HG02759 (cell line): ENCODE measurements at regions not wholly inside any gene's neighbourhood (a gene's known extent, or its start where the extent isn't known, plus 50 kb on each side); places are given as distances from the start of the nearest gene placed in this dataset.

Experiments
- ATAC-seq: cut with Tn5 transposase; IDR thresholded peaks from one replicate; pipeline ENCODE4 v1.9.1; 2021; ENCODE audit warnings: mild to moderate bottlenecking, moderate library complexity; ENCODE audit not compliant: unreplicated experiment

DNA sequence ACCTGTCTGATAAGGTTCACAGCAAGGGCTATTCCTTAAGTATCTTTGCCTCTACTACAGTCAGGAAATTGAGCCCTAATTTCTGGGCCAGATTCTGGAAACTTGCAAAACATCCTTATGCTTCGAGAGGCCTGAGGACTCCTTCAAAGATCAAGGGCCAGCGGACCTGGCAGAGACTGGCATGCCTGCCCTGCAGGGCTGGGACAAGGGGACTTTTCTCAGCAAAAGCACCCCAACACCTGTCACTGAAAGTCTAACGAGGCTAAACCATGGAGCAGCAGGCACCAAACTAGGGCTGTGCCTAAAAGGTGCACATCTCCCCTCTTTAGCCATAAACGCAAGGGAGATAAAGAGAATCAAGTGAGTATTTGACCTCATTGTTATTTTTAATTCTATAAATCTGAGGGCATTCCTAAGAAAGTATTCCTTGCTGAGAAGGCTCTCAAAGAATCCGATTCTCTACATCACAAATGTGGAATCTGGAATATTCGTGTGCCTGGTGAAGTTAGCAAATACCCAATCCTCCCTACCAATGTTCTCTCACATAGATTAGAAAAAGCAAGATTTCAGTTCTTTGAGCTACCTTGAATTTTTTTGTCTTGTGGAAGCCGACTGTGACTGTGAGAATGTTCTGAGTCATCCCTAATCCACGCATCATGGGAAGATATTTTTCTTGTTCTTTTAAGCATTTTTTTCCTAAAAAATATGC lies 328.2 kb upstream of the NOVA1 start:
- ATAC-seq = no peak

- no peak for ATAC-seq
Observed at GRCh38 chr14:26926585-26926984, 328.8 kb upstream of the NOVA1 start.

- ATAC-seq = no peak
Observed at GRCh38 chr14:26928019-26928418, 330.2 kb upstream of the NOVA1 start.

DNA sequence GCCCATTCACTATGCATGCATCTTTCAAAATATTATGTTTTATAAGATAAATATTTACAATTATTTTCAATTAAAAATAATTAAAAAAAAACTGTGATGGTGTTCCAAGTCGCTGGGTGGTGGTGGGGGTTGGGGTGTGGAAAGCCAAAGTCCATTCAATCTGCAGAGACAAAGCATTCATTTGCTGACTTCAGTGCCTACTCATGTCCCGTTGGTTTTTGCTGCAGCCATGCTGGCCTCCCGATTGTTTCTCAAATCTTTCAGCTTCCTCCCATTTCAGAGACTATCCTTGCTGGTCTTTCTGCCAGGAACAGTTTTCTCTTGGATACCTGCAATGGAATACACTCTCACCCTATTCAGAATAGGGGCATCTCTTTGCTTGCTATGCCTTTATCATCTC lies 331.5 kb upstream of the NOVA1 start:
- no peak for ATAC-seq

DNA sequence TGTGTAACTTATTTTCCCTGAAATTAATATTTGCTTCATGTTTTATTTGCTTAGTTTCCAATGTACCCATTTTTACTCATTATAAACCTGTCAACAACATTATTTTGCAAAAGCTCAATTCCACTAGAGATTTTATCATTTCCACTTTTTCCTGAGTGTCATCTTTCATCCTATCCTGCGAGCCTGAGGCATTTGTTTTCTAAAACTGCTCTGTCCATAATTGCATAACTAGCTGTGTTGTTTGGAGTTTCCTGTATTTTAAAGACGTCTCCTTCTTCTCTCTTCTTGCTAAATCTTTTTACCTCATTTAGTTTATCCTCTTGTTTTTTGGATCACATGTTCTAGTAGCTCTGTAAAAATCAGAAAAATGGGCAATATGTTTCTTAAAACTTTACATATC lies 332.7 kb upstream of the NOVA1 start:
- no peak for ATAC-seq

DNA sequence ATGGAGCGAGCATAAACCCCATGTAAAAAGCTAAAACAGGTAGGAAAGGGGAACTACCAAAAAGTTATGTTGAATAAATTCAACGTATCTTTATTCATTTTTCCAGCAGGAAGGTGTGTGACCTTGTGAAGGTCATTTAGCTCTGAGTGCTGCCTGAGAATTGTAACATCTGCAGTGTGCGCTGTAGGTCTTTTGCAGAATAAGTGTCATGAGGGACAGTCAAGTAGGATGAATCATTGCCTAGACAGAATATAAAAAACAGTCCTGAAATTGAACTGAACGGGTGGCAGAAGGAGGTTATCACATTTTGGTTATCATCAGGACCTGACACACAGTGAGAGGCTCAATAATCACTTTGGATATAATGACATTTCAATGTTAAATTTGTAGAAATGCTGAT lies 334.8 kb upstream of the NOVA1 start:
- no peak for ATAC-seq

DNA sequence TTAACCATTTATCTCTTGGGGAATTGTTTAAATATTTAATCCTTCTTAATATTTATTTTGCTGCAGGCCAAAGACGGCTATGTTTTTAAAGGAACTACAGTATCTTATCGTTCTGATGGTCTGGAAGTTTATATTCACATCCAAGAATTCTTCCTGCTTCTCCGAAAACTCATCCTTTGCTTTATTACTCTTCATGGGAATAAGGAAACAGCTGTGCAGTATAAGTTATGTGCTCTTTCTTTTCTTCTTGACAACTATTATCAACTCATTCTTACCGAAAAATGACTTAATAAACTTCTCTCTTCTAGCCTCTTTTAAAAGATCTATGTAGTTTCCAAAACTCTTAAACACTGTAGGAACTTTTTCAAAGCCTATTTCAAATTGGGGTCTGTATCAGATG lies 335.6 kb upstream of the NOVA1 start:
- no peak for ATAC-seq

DNA sequence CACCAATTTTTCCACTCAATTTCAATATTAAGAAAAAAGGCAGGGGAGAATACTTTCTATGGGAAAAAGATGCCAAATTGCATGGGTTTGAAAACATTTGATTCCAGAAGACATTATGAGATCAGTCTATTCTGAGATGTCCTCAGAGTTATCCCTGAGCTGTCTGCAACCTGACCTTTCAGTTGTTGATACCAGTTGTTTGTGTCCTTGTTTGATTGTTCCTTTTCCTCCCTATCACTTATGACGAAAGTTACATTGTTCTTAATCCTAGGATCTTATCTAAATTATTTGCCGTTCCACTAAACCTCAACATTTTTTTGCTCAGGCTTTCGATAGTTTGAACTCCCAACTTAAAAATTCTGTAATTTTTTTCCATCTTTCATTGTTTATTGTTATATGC lies 336.3 kb upstream of the NOVA1 start:
- no peak for ATAC-seq

GRCh38 chr14:26935733-26936132 lies 337.9 kb upstream of the NOVA1 start:
- ATAC-seq = no peak

DNA sequence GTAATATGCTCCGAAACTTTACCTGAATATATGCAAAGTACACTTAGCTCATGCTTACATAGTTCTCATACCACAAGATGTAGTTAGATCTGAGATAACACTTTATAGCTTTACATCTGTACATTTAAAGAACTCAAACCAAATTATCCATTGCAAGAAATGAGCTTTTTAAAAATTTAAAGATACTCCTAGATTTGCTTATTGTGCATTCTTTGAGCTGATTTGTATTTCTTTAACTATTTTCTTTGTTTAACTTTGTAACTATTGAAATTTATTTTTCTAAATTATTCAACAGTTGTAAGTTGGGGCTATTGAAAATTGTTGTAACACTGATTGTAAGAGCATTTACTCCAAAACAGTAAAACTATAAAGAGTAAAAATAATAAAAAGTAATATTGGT lies 340.2 kb upstream of the NOVA1 start:
- ATAC-seq = no peak

GRCh38 chr14:26939755-26940154 lies 341.9 kb upstream of the NOVA1 start:
- no peak for ATAC-seq

GRCh38 chr14:26941521-26941920 lies 343.7 kb upstream of the NOVA1 start:
- no peak for ATAC-seq

- no peak for ATAC-seq
Observed at GRCh38 chr14:26947265-26947664, 349.4 kb upstream of the NOVA1 start.

DNA sequence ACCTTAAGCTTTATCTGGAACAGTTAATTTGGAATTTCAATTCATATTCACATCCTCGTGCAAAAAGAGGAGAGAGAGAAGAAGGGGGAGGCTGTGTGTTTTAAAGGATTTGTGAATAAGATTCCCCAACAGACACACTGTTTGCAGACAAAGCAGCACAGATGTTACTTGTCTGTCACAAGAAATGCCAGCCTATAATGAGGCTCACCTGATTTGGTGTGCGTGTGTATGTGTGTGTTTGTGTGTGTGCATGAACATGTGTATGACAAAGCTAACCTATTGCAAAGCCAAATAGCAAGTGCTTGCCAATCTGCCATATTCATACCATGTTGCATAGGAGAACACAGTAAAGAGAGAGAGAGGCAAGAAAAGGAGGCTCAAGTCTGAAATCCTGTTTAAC lies 361.6 kb upstream of the NOVA1 start:
- ATAC-seq = no peak

- no peak for ATAC-seq
Observed at GRCh38 chr14:26959972-26960660, 362.3 kb upstream of the NOVA1 start.

DNA sequence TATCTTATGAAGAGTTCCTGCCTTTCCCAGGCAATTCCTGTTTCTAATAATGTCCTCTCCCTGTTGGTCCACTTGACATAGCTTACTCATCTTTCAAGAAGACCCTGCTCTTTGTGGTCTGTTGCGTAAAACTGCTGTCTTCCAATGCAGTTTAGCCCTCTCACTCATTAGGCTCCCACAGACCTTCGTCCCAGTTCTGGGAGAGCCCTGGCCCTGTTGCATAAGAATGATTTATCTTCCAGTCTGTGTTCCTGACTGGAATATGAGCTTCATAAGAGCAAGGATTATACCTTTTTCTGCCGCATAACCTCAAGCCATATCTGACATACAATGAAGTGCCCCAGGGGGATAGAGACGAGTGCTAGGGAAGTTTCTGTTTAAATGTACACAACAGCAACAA lies 365.9 kb upstream of the NOVA1 start:
- ATAC-seq = no peak

DNA sequence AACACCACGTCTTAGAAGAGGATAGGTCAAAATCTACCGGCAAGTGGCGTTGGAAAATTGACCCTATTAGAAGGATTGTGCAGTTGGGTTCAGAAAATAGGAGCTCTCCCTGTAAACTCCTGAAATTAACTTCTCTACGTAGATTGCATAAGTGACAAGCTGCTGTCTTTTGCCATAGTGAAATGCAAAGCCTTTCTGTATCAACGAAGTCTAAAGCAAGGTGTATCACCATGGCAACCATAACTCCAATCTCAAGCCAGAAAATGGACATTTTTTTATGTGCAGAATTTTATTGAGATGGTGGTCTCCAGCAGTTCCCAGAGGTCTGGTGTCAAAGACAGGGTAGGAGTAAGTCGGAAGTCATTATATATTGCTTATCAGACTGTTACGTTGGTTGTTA lies 367.7 kb upstream of the NOVA1 start:
- no peak for ATAC-seq

GRCh38 chr14:26966908-26967307 lies 369.1 kb upstream of the NOVA1 start:
- ATAC-seq = no peak

GRCh38 chr14:26974965-26975364 lies 377.1 kb upstream of the NOVA1 start:
- no peak for ATAC-seq

- no peak for ATAC-seq
Observed at GRCh38 chr14:26982071-26982470, 384.2 kb upstream of the NOVA1 start.

- ATAC-seq = peak; percentile 71
Observed at GRCh38 chr14:26984311-26985177, 386.7 kb upstream of the NOVA1 start.
